Lower leg skin (tissue), 3 donors: ENCODE measurements at regions not wholly inside any gene's neighbourhood (a gene's known extent, or its start where the extent isn't known, plus 50 kb on each side); places are given as distances from the start of the nearest gene placed in this dataset.

Experiments used
- POLR2A ChIP-seq, 2 donors: fragments of 450-650 bp; IDR thresholded peaks; one replicate each; pipeline ENCODE4 v1.6.1; 2016 to 2017; ENCODE audit warnings: antibody characterized with exemption in 2 of 2, mild to moderate bottlenecking in 1 of 2, moderate library complexity in 1 of 2
- TF ChIP-seq, protein P1 (sequence below), 3 donors: fragments of 450-650 bp; IDR thresholded peaks; one replicate each; pipeline ENCODE4 v1.5.1; 2016; ENCODE audit warnings: antibody characterized with exemption in 3 of 3, mild to moderate bottlenecking in 3 of 3, moderate library complexity in 2 of 3

- TF ChIP-seq, protein P1, sequence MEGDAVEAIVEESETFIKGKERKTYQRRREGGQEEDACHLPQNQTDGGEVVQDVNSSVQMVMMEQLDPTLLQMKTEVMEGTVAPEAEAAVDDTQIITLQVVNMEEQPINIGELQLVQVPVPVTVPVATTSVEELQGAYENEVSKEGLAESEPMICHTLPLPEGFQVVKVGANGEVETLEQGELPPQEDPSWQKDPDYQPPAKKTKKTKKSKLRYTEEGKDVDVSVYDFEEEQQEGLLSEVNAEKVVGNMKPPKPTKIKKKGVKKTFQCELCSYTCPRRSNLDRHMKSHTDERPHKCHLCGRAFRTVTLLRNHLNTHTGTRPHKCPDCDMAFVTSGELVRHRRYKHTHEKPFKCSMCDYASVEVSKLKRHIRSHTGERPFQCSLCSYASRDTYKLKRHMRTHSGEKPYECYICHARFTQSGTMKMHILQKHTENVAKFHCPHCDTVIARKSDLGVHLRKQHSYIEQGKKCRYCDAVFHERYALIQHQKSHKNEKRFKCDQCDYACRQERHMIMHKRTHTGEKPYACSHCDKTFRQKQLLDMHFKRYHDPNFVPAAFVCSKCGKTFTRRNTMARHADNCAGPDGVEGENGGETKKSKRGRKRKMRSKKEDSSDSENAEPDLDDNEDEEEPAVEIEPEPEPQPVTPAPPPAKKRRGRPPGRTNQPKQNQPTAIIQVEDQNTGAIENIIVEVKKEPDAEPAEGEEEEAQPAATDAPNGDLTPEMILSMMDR (IDR thresholded peaks at IDR 0.05) = no peak
- TF ChIP-seq POLR2A (IDR thresholded peaks at IDR 0.05) = no peak
These were observed 88.7 kb upstream of the KRR1 start for GRCh38 chr12:75600146-75600545.
